Hepatocyte (in vitro differentiated cells): ENCODE measurements at regions not wholly inside any gene's neighbourhood (a gene's known extent, or its start where the extent isn't known, plus 50 kb on each side); places are given as distances from the start of the nearest gene placed in this dataset. TPM values are rescaled to one million over a fixed set of nuclear protein-coding genes. Genes with fewer than 3 reads are reported as not detected.

Experiments
- DNase-seq: peaks from one replicate; pipeline ENCODE4 v3.0.0-alpha.2; 2016; ENCODE audit warnings: low spot score
- H2AFZ ChIP-seq: fragments of 200-600 bp; sonication (generic); 2 replicates; pipeline ENCODE4 v1.6.0; 2016; ENCODE audit warnings: antibody characterized with exemption, mild to moderate bottlenecking
- H3K27ac ChIP-seq: fragments of 200-600 bp; sonication (generic); 2 replicates; pipeline ENCODE4 v1.5.1; 2016; ENCODE audit warnings: mild to moderate bottlenecking
- H3K27me3 ChIP-seq: fragments of 200-600 bp; sonication (generic); 2 replicates; pipeline ENCODE4 v1.6.1; 2016
- H3K36me3 ChIP-seq: fragments of 200-600 bp; sonication (generic); replicated peaks from 2 replicates; pipeline ENCODE4 v1.5.1; 2016; ENCODE audit warnings: low read depth; ENCODE audit not compliant: insufficient read depth
- H3K4me1 ChIP-seq: fragments of 200-600 bp; sonication (generic); 2 replicates; pipeline ENCODE4 v1.5.1; 2016; ENCODE audit warnings: mild to moderate bottlenecking, moderate library complexity; ENCODE audit not compliant: insufficient read depth
- H3K4me2 ChIP-seq: fragments of 200-600 bp; sonication (generic); 2 replicates; pipeline ENCODE4 v1.6.0; 2016
- H3K4me3 ChIP-seq: fragments of 200-600 bp; sonication (generic); 2 replicates; pipeline ENCODE4 v1.5.1; 2016; ENCODE audit warnings: mild to moderate bottlenecking
- H3K79me2 ChIP-seq: fragments of 200-600 bp; sonication (generic); 2 replicates; pipeline ENCODE4 v1.6.0; 2017; ENCODE audit warnings: mild to moderate bottlenecking
- H3K9me2 ChIP-seq: fragments of 200-600 bp; sonication (generic); replicated peaks from 2 replicates; pipeline ENCODE4 v1.6.0; 2017; ENCODE audit warnings: mild to moderate bottlenecking; ENCODE audit not compliant: insufficient read depth
- H3K9me3 ChIP-seq: fragments of 200-600 bp; sonication (generic); 2 replicates; pipeline ENCODE4 v1.5.1; 2016; ENCODE audit warnings: low read depth, mild to moderate bottlenecking
- H4K20me1 ChIP-seq: fragments of 200-600 bp; sonication (generic); 2 replicates; pipeline ENCODE4 v1.6.0; 2016; ENCODE audit warnings: mild to moderate bottlenecking; ENCODE audit not compliant: insufficient read depth, poor library complexity, severe bottlenecking
- CTCF ChIP-seq: fragments of 200-600 bp; sonication (generic); IDR thresholded peaks from 2 replicates; pipeline ENCODE4 v1.5.1; 2016; ENCODE audit warnings: antibody characterized with exemption, mild to moderate bottlenecking; ENCODE audit not compliant: poor library complexity
- EZH2 ChIP-seq: fragments of 200-600 bp; sonication (generic); IDR thresholded peaks from 2 replicates; pipeline ENCODE4 v1.6.1; 2016; ENCODE audit warnings: antibody characterized with exemption, mild to moderate bottlenecking, borderline replicate concordance
- EZH2phosphoT487 ChIP-seq: fragments of 200-600 bp; sonication (generic); IDR thresholded peaks from one replicate; pipeline ENCODE4 v1.6.1; 2018; ENCODE audit warnings: antibody characterized with exemption, mild to moderate bottlenecking, low read depth, moderate library complexity; ENCODE audit not compliant: unreplicated experiment, severe bottlenecking
- WGBS: methylation state at CpG from one replicate; pipeline ENCODE4 v1.1.6; 2016; ENCODE audit warnings: low lambda C conversion rate; ENCODE audit errors: missing lambda C conversion rate; 5-methylcytosine and 5-hydroxymethylcytosine counted together
- small RNA-seq: library from RNA; depleted of rRNA; stranded (forward); fragments of <200 nt; gene quantifications from one replicate; pipeline ENCODE3, GENCODE V24; 2014

- H3K4me1 ChIP-seq, result no peaks in the 10 kb centered on the region
- TF ChIP-seq EZH2phosphoT487 (no peak), CTCF (no peak), EZH2 (no peak)
- no peak overlapping the region for H3K27ac ChIP-seq
- no peaks in the 10 kb centered on the region for H3K36me3 ChIP-seq
- no peaks in the 10 kb centered on the region for H3K79me2 ChIP-seq
- H3K4me2 ChIP-seq, result no peak overlapping the region
- no peaks in the 10 kb centered on the region for H3K9me3 ChIP-seq
- 66% methylated on average over 4 of the region's 4 CpGs for WGBS
- no peaks in the 10 kb centered on the region for H3K27me3 ChIP-seq
- H2AFZ ChIP-seq, result no peak overlapping the region
- no peak for DNase-seq
- H3K4me3 ChIP-seq, result no peak overlapping the region
- no peaks in the 10 kb centered on the region for H3K9me2 ChIP-seq
- H4K20me1 ChIP-seq, result no peaks in the 10 kb centered on the region
Measured at GRCh38 chr7:85239109-85239508, 52.3 kb upstream of the SEMA3D start.

- no peak overlapping the region for H2AFZ ChIP-seq
- no peaks in the 10 kb centered on the region for H3K9me3 ChIP-seq
- no peaks in the 10 kb centered on the region for H4K20me1 ChIP-seq
- no peaks in the 10 kb centered on the region for H3K79me2 ChIP-seq
- H3K36me3 ChIP-seq, result no peaks in the 10 kb centered on the region
- H3K27me3 ChIP-seq, result no peaks in the 10 kb centered on the region
- H3K9me2 ChIP-seq, result no peaks in the 10 kb centered on the region
- no peaks in the 10 kb centered on the region for H3K4me1 ChIP-seq
- no peak overlapping the region for H3K27ac ChIP-seq
- WGBS, result 83% methylated on average over 4 of the region's 4 CpGs
- H3K4me2 ChIP-seq, result no peak overlapping the region
- TF ChIP-seq CTCF (no peak), EZH2phosphoT487 (no peak), EZH2 (no peak)
- DNase-seq, result no peak
- H3K4me3 ChIP-seq, result no peak overlapping the region
Measured at GRCh38 chr7:85237721-85238120, 50.9 kb upstream of the SEMA3D start.

Small RNA genes in the stretch of these regions (small RNA-seq; reads per million reads assigned to genes)
- not detected for gene DYNLL1P7
